ENCODE measurements at regions not wholly inside any gene's neighbourhood (a gene's known extent, or its start where the extent isn't known, plus 50 kb on each side); places are given as distances from the start of the nearest gene placed in this dataset.

GRCh38 chr10:125329056-125329455 is 168.7 kb upstream of the CTBP2 start:
- TF ChIP-seq, protein P1, sequence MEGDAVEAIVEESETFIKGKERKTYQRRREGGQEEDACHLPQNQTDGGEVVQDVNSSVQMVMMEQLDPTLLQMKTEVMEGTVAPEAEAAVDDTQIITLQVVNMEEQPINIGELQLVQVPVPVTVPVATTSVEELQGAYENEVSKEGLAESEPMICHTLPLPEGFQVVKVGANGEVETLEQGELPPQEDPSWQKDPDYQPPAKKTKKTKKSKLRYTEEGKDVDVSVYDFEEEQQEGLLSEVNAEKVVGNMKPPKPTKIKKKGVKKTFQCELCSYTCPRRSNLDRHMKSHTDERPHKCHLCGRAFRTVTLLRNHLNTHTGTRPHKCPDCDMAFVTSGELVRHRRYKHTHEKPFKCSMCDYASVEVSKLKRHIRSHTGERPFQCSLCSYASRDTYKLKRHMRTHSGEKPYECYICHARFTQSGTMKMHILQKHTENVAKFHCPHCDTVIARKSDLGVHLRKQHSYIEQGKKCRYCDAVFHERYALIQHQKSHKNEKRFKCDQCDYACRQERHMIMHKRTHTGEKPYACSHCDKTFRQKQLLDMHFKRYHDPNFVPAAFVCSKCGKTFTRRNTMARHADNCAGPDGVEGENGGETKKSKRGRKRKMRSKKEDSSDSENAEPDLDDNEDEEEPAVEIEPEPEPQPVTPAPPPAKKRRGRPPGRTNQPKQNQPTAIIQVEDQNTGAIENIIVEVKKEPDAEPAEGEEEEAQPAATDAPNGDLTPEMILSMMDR (IDR thresholded peaks at IDR 0.05; ENCODE audit: low read depth, low read length): no peak
- no peak overlapping the region for H3K4me3 ChIP-seq (ENCODE audit: low read depth, low read length)

GRCh38 chr10:125325326-125325725 is 165.0 kb upstream of the CTBP2 start:
- TF ChIP-seq, protein P1 (IDR thresholded peaks at IDR 0.05; ENCODE audit: low read depth, low read length): no peak

GRCh38 chr10:125316436-125316835 is 156.1 kb upstream of the CTBP2 start:
- TF ChIP-seq, protein P1 (IDR thresholded peaks at IDR 0.05; ENCODE audit: low read depth, low read length): no peak
- no peak overlapping the region for H3K4me3 ChIP-seq (ENCODE audit: low read depth, low read length)

More at GRCh38 chr10:125325326-125325725, 165.0 kb upstream of the CTBP2 start:
- no peak overlapping the region for H3K4me3 ChIP-seq (ENCODE audit: low read depth, low read length)

- TF ChIP-seq, protein P1 (IDR thresholded peaks at IDR 0.05; ENCODE audit: low read depth, low read length): no peak
- H3K4me3 ChIP-seq (ENCODE audit: low read depth, low read length): no peak overlapping the region
These were observed 140.6 kb upstream of the CTBP2 start for GRCh38 chr10:125300937-125301336.

DNA sequence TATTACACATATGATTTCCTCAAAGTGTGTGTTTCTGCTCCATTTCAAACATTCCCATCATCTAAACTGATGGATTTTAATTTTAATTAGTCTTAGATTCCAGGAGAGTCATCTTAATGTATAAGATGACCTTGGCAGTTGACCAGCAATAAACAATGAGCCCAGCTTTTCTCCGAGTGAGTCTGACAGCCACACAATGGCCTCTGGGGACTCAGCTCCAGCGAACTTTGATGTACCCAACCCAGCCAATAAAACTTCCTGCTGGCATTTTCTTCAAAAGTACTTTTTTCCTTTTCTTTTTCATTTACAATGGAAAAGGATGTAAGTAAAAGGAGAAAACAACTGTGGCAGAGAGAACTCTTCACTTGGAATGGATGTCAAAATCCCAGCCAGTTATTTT is 139.1 kb upstream of the CTBP2 start:
- no peak overlapping the region for H3K4me3 ChIP-seq (ENCODE audit: low read depth, low read length)
- TF ChIP-seq, protein P1 (IDR thresholded peaks at IDR 0.05; ENCODE audit: low read depth, low read length): no peak

DNA sequence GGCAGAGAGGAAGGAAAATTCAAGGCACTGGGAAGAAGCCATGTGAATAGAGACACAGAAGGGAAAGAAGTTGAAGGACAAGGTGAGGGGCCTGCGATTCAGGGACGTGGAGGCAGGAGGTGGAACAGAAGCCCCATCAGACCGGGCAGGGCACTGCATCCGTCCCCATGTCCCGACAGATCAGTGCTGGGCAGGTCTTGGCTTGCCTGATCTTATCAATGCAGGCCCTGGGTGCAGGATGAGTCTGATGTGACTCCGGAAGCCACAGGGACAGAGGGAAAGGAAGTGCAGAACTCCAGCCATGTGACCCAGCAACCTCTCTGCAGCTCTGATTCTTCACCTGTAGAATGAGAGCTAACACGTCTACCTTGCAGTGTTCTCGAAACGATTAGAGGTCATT is 136.2 kb upstream of the CTBP2 start:
- H3K4me3 ChIP-seq (ENCODE audit: low read depth, low read length): no peak overlapping the region
- TF ChIP-seq, protein P1 (IDR thresholded peaks at IDR 0.05; ENCODE audit: low read depth, low read length): no peak

DNA sequence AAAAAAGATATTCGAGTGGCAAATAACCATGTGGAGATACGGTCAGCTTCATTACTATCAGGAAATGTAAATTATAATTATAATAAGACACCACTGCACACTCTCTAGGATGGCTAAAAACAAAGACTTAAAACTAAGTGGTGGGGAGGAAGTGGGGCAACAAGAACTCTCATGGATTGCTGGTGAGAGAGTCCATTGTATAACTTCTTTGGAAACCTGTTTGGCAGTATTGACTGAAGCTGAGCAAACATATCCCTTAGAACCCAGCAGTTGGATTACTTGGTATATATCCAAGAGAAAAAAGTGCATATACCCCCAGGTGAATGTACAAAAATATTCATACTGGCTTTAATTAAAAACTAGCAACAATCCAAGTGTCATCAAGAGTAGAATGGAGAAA is 133.7 kb upstream of the CTBP2 start:
- H3K4me3 ChIP-seq (ENCODE audit: low read depth, low read length): no peak overlapping the region
- TF ChIP-seq, protein P1 (IDR thresholded peaks at IDR 0.05; ENCODE audit: low read depth, low read length): no peak

Data from WI38 (cell line).